Esophagus muscularis mucosa (tissue), 4 donors: ENCODE measurements at regions not wholly inside any gene's neighbourhood (a gene's known extent, or its start where the extent isn't known, plus 50 kb on each side); places are given as distances from the start of the nearest gene placed in this dataset.
"Not testable (repeated sequence)": the region's sequence is repeated elsewhere in the genome, so short reads cannot be mapped to it uniquely, and the experiment has no call there.

ENCODE experiments used
- DNase-seq: peaks from one replicate; pipeline ENCODE4 v3.0.0-alpha.2; 2017; ENCODE audit errors: extremely low spot score
- H3K27ac ChIP-seq, 4 donors: fragments of 200-600 bp; sonication (generic); replicated peaks in 1 of 4; 1 replicate in 3 of 4; 2 replicates in 1 of 4; pipeline ENCODE4 v1.5.1; 2016 to 2019; ENCODE audit warnings: mild to moderate bottlenecking in 1 of 4
- H3K27me3 ChIP-seq, 4 donors: fragments of 200-600 bp; sonication (generic); one replicate each; pipeline versions ENCODE4 v1.5.1 to v1.6.0; 2016 to 2019
- H3K36me3 ChIP-seq, 4 donors: fragments of 200-600 bp; sonication (generic); one replicate each; pipeline ENCODE4 v1.5.1; 2016 to 2019
- H3K4me1 ChIP-seq, 4 donors: fragments of 200-600 bp; sonication (generic); one replicate each; pipeline ENCODE4 v1.5.1; 2016 to 2019
- H3K4me3 ChIP-seq, 4 donors: fragments of 200-600 bp; sonication (generic); 1 replicate in 2 of 4; 2 replicates in 2 of 4; pipeline ENCODE4 v1.5.1; 2016 to 2019; ENCODE audit warnings: mild to moderate bottlenecking in 4 of 4, moderate library complexity in 1 of 4
- H3K9me3 ChIP-seq, 4 donors: fragments of 200-600 bp; sonication (generic); 1 replicate in 3 of 4; 2 replicates in 1 of 4; pipeline ENCODE4 v1.5.1; 2016 to 2019
- CTCF ChIP-seq, 3 experiments: fragments of 200-600 bp in 2 of 3; fragments of 450-650 bp in 1 of 3; sonication (generic) in 2 of 3; IDR thresholded peaks; one replicate each; pipeline ENCODE4 v1.5.1; 2017 to 2019; ENCODE audit warnings: antibody characterized with exemption in 3 of 3, mild to moderate bottlenecking in 2 of 3, moderate library complexity in 1 of 3
- EP300 ChIP-seq: sonication (generic); formaldehyde crosslinking; IDR thresholded peaks from one replicate; pipeline ENCODE4 v1.6.1; 2017; ENCODE audit warnings: antibody characterized with exemption
- POLR2A ChIP-seq: fragments of 450-650 bp; IDR thresholded peaks from one replicate; pipeline ENCODE4 v1.6.1; 2017; ENCODE audit warnings: antibody characterized with exemption, moderate library complexity, mild to moderate bottlenecking, low read depth
- POLR2AphosphoS5 ChIP-seq, 2 donors: sonication (generic); formaldehyde crosslinking; IDR thresholded peaks; one replicate each; pipeline ENCODE4 v1.6.1; 2017; ENCODE audit warnings: antibody characterized with exemption in 2 of 2
- WGBS: methylation state at CpG from one replicate; pipeline ENCODE4 v1.1.5; 2018; 5-methylcytosine and 5-hydroxymethylcytosine counted together
- intact Hi-C: fragments of 100-400 bp; cut with DNase I; formaldehyde crosslinking; loops from one replicate; pipeline ENCODE4 v1.15.1; 2023

GRCh38 chr16:63769211-63769610, 1352.7 kb downstream of the CDH11 start:
- intact Hi-C loops, result no loop called here
- 39% methylated on average over 2 of the region's 2 CpGs for WGBS
- Histone ChIP-seq H3K9me3 (no peaks in the 10 kb centered on the region), H3K27me3 (no peaks in the 10 kb centered on the region), H3K4me3 (no peak overlapping the region), H3K36me3 (no peaks in the 10 kb centered on the region), H3K27ac (no peak overlapping the region), H3K4me1 (peaks cover 0 to 4% (median 2%) of the 10 kb centered on the region in 4 donors)
- TF ChIP-seq POLR2AphosphoS5 (IDR thresholded peaks at IDR 0.05), result no peak
- no peak for TF ChIP-seq CTCF (IDR thresholded peaks at IDR 0.05)
- no peak for TF ChIP-seq POLR2A
- no peak for TF ChIP-seq EP300
- DNase-seq, result no peak

- H3K36me3 ChIP-seq, DNase-seq, H3K27me3 ChIP-seq, H3K4me3 ChIP-seq, H3K4me1 ChIP-seq, H3K9me3 ChIP-seq, intact Hi-C loops, H3K27ac ChIP-seq: not testable (repeated sequence)
- 88% methylated on average over 11 of the region's 11 CpGs for WGBS
Measured at GRCh38 chr16:63760246-63760645, 1361.6 kb downstream of the CDH11 start.

- DNase-seq, result no peak
- Histone ChIP-seq H3K27ac (no peak overlapping the region), H3K4me1 (no peaks in the 10 kb centered on the region), H3K4me3 (no peak overlapping the region), H3K9me3 (no peaks in the 10 kb centered on the region), H3K36me3 (no peaks in the 10 kb centered on the region), H3K27me3 (no peaks in the 10 kb centered on the region)
- intact Hi-C loops, result no loop called here
- TF ChIP-seq CTCF (IDR thresholded peaks at IDR 0.05) (no peak), EP300 (no peak), POLR2AphosphoS5 (IDR thresholded peaks at IDR 0.05) (no peak)
Measured at GRCh38 chr16:63752347-63752746, 1369.5 kb downstream of the CDH11 start.

GRCh38 chr16:63749276-63749675, 1372.6 kb downstream of the CDH11 start:
- Histone ChIP-seq H3K9me3 (no peaks in the 10 kb centered on the region), H3K4me1 (no peaks in the 10 kb centered on the region), H3K36me3 (no peaks in the 10 kb centered on the region), H3K4me3 (no peak overlapping the region), H3K27me3 (no peaks in the 10 kb centered on the region), H3K27ac (no peak overlapping the region)
- DNase-seq, result no peak
- intact Hi-C loops, result no loop called here
- TF ChIP-seq POLR2A (no peak), POLR2AphosphoS5 (IDR thresholded peaks at IDR 0.05) (no peak), EP300 (no peak), CTCF (IDR thresholded peaks at IDR 0.05) (no peak)

- 90% methylated on average over 4 of the region's 4 CpGs for WGBS
- Histone ChIP-seq H3K4me3 (no peak overlapping the region), H3K36me3 (no peaks in the 10 kb centered on the region), H3K4me1 (no peaks in the 10 kb centered on the region), H3K27me3 (no peaks in the 10 kb centered on the region), H3K9me3 (no peaks in the 10 kb centered on the region), H3K27ac (no peak overlapping the region)
- DNase-seq, result no peak
- TF ChIP-seq EP300 (no peak), POLR2A (no peak), POLR2AphosphoS5 (IDR thresholded peaks at IDR 0.05) (no peak), CTCF (IDR thresholded peaks at IDR 0.05) (no peak)
- intact Hi-C loops, result no loop called here
Measured at GRCh38 chr16:63745456-63745855, 1376.4 kb downstream of the CDH11 start.
